DOHH2 (cell line): ENCODE measurements at regions not wholly inside any gene's neighbourhood (a gene's known extent, or its start where the extent isn't known, plus 50 kb on each side); places are given as distances from the start of the nearest gene placed in this dataset.
"Not testable (repeated sequence)": the region's sequence is repeated elsewhere in the genome, so short reads cannot be mapped to it uniquely, and the experiment has no call there.

Source experiments
- H3F3A ChIP-seq: fragments of 200-600 bp; sonication (generic), shearing (Covaris generic); 2 replicates; pipeline ENCODE4 v1.6.0; 2016; ENCODE audit warnings: antibody characterized with exemption, mild to moderate bottlenecking; ENCODE audit not compliant: control insufficient read depth, insufficient read depth
- H3K27ac ChIP-seq: fragments of 200-600 bp; sonication (generic); 2 replicates; pipeline ENCODE4 v1.5.1; 2014; ENCODE audit warnings: low read depth, mild to moderate bottlenecking, low read length, moderate library complexity
- H3K27me3 ChIP-seq: fragments of 200-600 bp; sonication (generic); 2 replicates; pipeline ENCODE4 v1.6.1; 2014; ENCODE audit warnings: mild to moderate bottlenecking, low read length, mixed read lengths; ENCODE audit not compliant: control insufficient read depth
- H3K36me3 ChIP-seq: fragments of 200-600 bp; sonication (generic); 2 replicates; pipeline ENCODE4 v1.6.1; 2014; ENCODE audit warnings: mild to moderate bottlenecking, low read length, moderate library complexity, mixed read lengths; ENCODE audit not compliant: control insufficient read depth
- H3K4me1 ChIP-seq: fragments of 200-600 bp; sonication (generic); 2 replicates; pipeline ENCODE4 v1.6.1; 2014; ENCODE audit warnings: mild to moderate bottlenecking, low read length, mixed read lengths; ENCODE audit not compliant: control insufficient read depth
- H3K4me2 ChIP-seq: fragments of 200-600 bp; sonication (generic); 2 replicates; pipeline ENCODE4 v1.6.0; 2014; ENCODE audit warnings: mild to moderate bottlenecking, low read length, moderate library complexity
- H3K4me3 ChIP-seq: fragments of 200-600 bp; sonication (generic); 2 replicates; pipeline ENCODE4 v1.5.1; 2014; ENCODE audit warnings: mild to moderate bottlenecking, low read length, mixed read lengths
- H3K79me2 ChIP-seq: fragments of 200-600 bp; sonication (generic); 2 replicates; pipeline ENCODE4 v1.6.1; 2014; ENCODE audit warnings: mild to moderate bottlenecking, low read length, mixed read lengths; ENCODE audit not compliant: control insufficient read depth
- H3K9me2 ChIP-seq: fragments of 200-600 bp; sonication (generic); replicated peaks from 2 replicates; pipeline ENCODE4 v1.6.1; 2014; ENCODE audit warnings: mild to moderate bottlenecking, low read length, mixed read lengths; ENCODE audit not compliant: control insufficient read depth
- H3K9me3 ChIP-seq: fragments of 200-600 bp; sonication (generic); 2 replicates; pipeline ENCODE4 v1.6.1; 2014; ENCODE audit warnings: antibody characterized with exemption, low read length, mixed read lengths; ENCODE audit not compliant: control insufficient read depth, insufficient read depth
- H4K20me1 ChIP-seq: fragments of 200-600 bp; sonication (generic); 2 replicates; pipeline ENCODE4 v1.6.0; 2014; ENCODE audit warnings: low read depth, mild to moderate bottlenecking, antibody characterized with exemption, low read length, moderate library complexity; ENCODE audit not compliant: control insufficient read depth, insufficient read depth
- EZH2phosphoT487 ChIP-seq: fragments of 200-600 bp; sonication (generic); IDR thresholded peaks from 2 replicates; pipeline ENCODE4 v1.6.1; 2017; ENCODE audit warnings: borderline replicate concordance, mild to moderate bottlenecking, antibody characterized with exemption, low read length, moderate library complexity, mixed read lengths
- TF ChIP-seq, protein P1 (sequence below): fragments of 200-600 bp; sonication (generic); IDR thresholded peaks from one replicate; pipeline ENCODE4 v1.5.1; 2014; ENCODE audit warnings: antibody characterized with exemption, mild to moderate bottlenecking, low read depth, low read length; ENCODE audit not compliant: poor library complexity, severe bottlenecking

DNA sequence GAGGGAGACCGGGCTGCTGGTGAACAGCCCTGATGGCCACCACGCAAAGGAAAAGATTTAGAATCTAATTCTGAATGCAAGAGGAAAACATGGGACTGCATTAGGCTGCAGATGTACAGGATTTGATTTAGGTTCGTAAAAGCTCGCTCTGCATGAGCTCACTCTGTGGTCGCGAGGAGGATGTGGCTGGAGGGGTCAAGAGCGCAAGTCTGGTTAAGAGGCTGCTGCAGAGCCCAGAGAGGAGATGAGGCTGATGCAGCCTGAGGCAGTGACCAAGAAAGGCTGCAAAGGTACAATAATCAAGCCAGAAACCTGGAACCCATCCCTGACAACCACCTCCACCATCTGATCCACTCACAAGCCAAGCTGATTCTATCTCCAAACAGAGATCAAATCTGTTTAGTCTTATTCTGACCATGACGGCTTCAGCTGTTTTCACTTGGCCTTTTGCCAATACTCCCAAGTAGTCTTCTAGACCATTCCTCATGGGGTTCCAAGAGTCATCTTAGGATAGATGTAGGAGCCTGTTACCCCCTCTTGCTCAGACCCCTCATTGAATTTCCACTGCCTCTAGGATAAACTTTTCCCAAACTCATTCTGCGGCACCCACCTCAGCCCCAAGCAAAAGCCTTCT lies 58.9 kb upstream of the ARL4C start:
- H3K4me3 ChIP-seq, result peak overlapping the region; percentile 34
- no peaks in the 10 kb centered on the region for H3K9me2 ChIP-seq
- H3K27me3 ChIP-seq, result no peaks in the 10 kb centered on the region
- no peaks in the 10 kb centered on the region for H4K20me1 ChIP-seq
- H3K27ac ChIP-seq, result peak overlapping the region; percentile 29; the same call in 1 of the 2 replicates
- no peaks in the 10 kb centered on the region for H3F3A ChIP-seq
- H3K4me1 ChIP-seq, result peaks cover 24% of the 10 kb centered on the region
- H3K79me2 ChIP-seq, result no peaks in the 10 kb centered on the region
- peaks cover 6% of the 10 kb centered on the region; the same call in 1 of the 2 replicates for H3K9me3 ChIP-seq
- no peaks in the 10 kb centered on the region for H3K36me3 ChIP-seq
- peak overlapping the region; percentile 54 for H3K4me2 ChIP-seq
- TF ChIP-seq, protein P1, sequence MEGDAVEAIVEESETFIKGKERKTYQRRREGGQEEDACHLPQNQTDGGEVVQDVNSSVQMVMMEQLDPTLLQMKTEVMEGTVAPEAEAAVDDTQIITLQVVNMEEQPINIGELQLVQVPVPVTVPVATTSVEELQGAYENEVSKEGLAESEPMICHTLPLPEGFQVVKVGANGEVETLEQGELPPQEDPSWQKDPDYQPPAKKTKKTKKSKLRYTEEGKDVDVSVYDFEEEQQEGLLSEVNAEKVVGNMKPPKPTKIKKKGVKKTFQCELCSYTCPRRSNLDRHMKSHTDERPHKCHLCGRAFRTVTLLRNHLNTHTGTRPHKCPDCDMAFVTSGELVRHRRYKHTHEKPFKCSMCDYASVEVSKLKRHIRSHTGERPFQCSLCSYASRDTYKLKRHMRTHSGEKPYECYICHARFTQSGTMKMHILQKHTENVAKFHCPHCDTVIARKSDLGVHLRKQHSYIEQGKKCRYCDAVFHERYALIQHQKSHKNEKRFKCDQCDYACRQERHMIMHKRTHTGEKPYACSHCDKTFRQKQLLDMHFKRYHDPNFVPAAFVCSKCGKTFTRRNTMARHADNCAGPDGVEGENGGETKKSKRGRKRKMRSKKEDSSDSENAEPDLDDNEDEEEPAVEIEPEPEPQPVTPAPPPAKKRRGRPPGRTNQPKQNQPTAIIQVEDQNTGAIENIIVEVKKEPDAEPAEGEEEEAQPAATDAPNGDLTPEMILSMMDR, result no peak

DNA sequence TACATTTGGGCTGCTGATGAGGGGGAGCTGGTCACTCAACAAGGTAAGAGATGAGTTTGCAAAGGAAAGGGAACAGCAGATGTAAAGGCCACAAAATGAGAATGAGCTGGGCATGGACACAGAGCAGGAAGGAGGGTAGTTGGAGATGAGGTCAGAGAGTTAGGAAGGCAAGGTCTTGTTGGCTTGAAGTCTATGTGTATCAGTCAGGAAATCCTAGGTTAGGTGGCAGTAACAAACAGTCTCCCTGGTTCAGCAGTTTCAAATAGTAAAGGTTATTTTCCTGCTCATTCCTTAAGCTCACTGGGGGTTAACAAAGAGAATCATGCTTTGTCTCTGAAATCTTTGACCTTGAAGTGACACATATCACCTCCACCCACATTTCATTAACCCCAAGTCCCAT lies 58.3 kb upstream of the ARL4C start:
- no peaks in the 10 kb centered on the region for H3K79me2 ChIP-seq
- H3K4me3 ChIP-seq, result peak overlapping the region; percentile 34
- H3K4me1 ChIP-seq, result peaks cover 29% of the 10 kb centered on the region
- no peaks in the 10 kb centered on the region; the same call in 1 of the 2 replicates for H3K27me3 ChIP-seq
- no peak for TF ChIP-seq EZH2phosphoT487
- TF ChIP-seq, protein P1, result no peak
- H3K9me2 ChIP-seq, result no peaks in the 10 kb centered on the region
- no peaks in the 10 kb centered on the region for H3F3A ChIP-seq
- no peaks in the 10 kb centered on the region for H3K36me3 ChIP-seq
- H3K4me2 ChIP-seq, result peak overlapping the region; percentile 54
- H4K20me1 ChIP-seq, result no peaks in the 10 kb centered on the region
- H3K9me3 ChIP-seq, result peaks cover 6% of the 10 kb centered on the region; the same call in 1 of the 2 replicates
- peak overlapping the region; percentile 29; the same call in 1 of the 2 replicates for H3K27ac ChIP-seq

DNA sequence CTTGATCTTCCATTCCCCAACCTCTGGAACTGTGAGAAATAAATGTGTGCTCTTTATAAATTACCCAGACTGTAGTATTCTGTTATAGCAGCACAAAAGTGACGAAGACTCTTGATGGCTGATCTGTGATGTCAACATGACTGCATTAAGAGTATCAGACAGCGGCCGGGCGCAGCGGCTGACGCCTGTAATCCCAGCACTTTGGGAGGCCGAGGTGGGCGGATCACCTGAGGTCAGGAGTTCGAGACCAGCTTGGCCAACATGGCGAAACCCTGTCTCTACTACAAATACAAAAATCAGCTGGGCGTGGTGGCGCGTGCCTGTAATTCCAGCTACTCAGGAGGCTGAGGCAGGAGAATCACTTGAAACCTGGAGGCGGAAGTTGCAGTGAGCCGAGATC lies 56.3 kb upstream of the ARL4C start:
- H3K4me2 ChIP-seq, H3K27me3 ChIP-seq, H3K79me2 ChIP-seq, H3K4me3 ChIP-seq, H3K9me3 ChIP-seq, H3F3A ChIP-seq, H4K20me1 ChIP-seq, H3K36me3 ChIP-seq, H3K27ac ChIP-seq, H3K9me2 ChIP-seq: not testable (repeated sequence)
- peaks cover 29% of the 10 kb centered on the region for H3K4me1 ChIP-seq

DNA sequence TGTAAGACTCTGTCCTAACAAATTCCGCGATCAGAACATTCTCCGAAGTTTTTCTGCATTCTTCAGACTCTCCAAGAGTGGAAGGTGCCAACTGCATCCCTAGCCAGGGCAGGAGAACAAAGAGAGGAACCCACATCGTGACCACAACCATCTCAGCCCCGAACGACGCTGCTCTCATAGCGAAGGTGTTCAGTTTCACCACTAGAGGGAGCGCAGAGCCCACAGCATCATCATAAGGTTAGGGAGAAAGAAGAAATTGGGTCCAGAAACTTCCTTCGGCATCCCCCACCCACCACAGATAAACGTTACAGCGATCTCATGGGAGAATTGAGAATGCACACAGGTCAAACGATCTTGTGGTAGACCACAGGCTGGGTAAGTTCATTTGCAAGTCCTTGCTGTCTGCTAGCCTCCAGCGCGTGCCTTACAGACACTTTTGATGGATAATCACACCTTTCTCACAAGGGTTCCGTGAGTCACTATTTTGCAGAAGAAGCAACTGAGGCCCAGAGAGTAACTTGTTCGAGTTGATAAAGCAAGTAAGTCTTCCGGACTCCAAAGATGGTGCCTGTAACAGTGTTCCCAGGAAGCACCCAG lies 53.7 kb upstream of the ARL4C start:
- Histone ChIP-seq H3K4me1 (peaks cover 16% of the 10 kb centered on the region), H3K4me2 (peak overlapping the region; percentile 32; the same call in 1 of the 2 replicates), H3K27ac (no peak overlapping the region), H3K79me2 (no peaks in the 10 kb centered on the region), H3K36me3 (no peaks in the 10 kb centered on the region), H3F3A (no peaks in the 10 kb centered on the region), H3K27me3 (peaks cover 6% of the 10 kb centered on the region), H4K20me1 (no peaks in the 10 kb centered on the region), H3K9me2 (no peaks in the 10 kb centered on the region), H3K4me3 (no peak overlapping the region), H3K9me3 (peaks cover 6% of the 10 kb centered on the region; the same call in 1 of the 2 replicates)
- no peak for TF ChIP-seq EZH2phosphoT487
- TF ChIP-seq, protein P1, result peak; percentile 93
